KMS-11 (cell line): ENCODE measurements at regions not wholly inside any gene's neighbourhood (a gene's known extent, or its start where the extent isn't known, plus 50 kb on each side); places are given as distances from the start of the nearest gene placed in this dataset.

Experiments used
- H2AFZ ChIP-seq: fragments of 200-600 bp; sonication (generic); 2 replicates; pipeline ENCODE4 v1.6.1; 2016; ENCODE audit warnings: antibody characterized with exemption, mixed run types, low read depth
- H3K27ac ChIP-seq: fragments of 200-600 bp; sonication (generic); 2 replicates; pipeline ENCODE4 v1.6.1; 2016; ENCODE audit warnings: mild to moderate bottlenecking, mixed run types
- H3K27me3 ChIP-seq: fragments of 200-600 bp; sonication (generic); 2 replicates; pipeline ENCODE4 v1.6.1; 2017; ENCODE audit warnings: mild to moderate bottlenecking, low read depth, mixed run types, moderate library complexity; ENCODE audit not compliant: insufficient read depth
- H3K36me3 ChIP-seq: fragments of 200-600 bp; sonication (generic); 2 replicates; pipeline ENCODE4 v1.6.1; 2017; ENCODE audit warnings: mild to moderate bottlenecking, mixed run types; ENCODE audit not compliant: insufficient read depth
- H3K4me1 ChIP-seq: fragments of 200-600 bp; sonication (generic); 2 replicates; pipeline ENCODE4 v1.6.1; 2016; ENCODE audit warnings: mild to moderate bottlenecking, low read depth, mixed run types; ENCODE audit not compliant: poor library complexity, severe bottlenecking
- H3K4me2 ChIP-seq: fragments of 200-600 bp; sonication (generic); 2 replicates; pipeline ENCODE4 v1.7.0; 2016; ENCODE audit warnings: mild to moderate bottlenecking, mixed run types
- H3K4me3 ChIP-seq: fragments of 200-600 bp; sonication (generic); IDR thresholded peaks from 2 replicates; pipeline ENCODE4 v1.6.1; 2017; ENCODE audit warnings: low read depth, low read length, mixed read lengths; ENCODE audit not compliant: insufficient read depth
- H3K79me2 ChIP-seq: fragments of 200-600 bp; sonication (generic); 2 replicates; pipeline ENCODE4 v1.6.1; 2016; ENCODE audit warnings: low read depth, mixed run types; ENCODE audit not compliant: insufficient read depth
- H3K9ac ChIP-seq: fragments of 200-600 bp; sonication (generic); 2 replicates; pipeline ENCODE4 v1.6.1; 2016; ENCODE audit warnings: mild to moderate bottlenecking, mixed run types
- H4K20me1 ChIP-seq: fragments of 200-600 bp; sonication (generic); 2 replicates; pipeline ENCODE4 v1.6.1; 2016; ENCODE audit warnings: mild to moderate bottlenecking, mixed run types; ENCODE audit not compliant: insufficient read depth
- TF ChIP-seq, protein P1 (sequence below): fragments of 200-600 bp; sonication (generic); conservative IDR thresholded peaks from 2 replicates; pipeline ENCODE4 v1.6.1; 2017; ENCODE audit warnings: low read depth, mild to moderate bottlenecking, antibody characterized with exemption, low read length, moderate library complexity, mixed read lengths

- Histone ChIP-seq H3K36me3 (no peaks in the 10 kb centered on the region), H3K4me1 (no peaks in the 10 kb centered on the region), H3K27ac (no peak overlapping the region), H3K27me3 (no peaks in the 10 kb centered on the region), H3K4me3 (no peak overlapping the region), H4K20me1 (no peaks in the 10 kb centered on the region), H3K9ac (no peak overlapping the region), H3K79me2 (no peaks in the 10 kb centered on the region), H3K4me2 (no peak overlapping the region), H2AFZ (no peak overlapping the region)
- TF ChIP-seq, protein P1, sequence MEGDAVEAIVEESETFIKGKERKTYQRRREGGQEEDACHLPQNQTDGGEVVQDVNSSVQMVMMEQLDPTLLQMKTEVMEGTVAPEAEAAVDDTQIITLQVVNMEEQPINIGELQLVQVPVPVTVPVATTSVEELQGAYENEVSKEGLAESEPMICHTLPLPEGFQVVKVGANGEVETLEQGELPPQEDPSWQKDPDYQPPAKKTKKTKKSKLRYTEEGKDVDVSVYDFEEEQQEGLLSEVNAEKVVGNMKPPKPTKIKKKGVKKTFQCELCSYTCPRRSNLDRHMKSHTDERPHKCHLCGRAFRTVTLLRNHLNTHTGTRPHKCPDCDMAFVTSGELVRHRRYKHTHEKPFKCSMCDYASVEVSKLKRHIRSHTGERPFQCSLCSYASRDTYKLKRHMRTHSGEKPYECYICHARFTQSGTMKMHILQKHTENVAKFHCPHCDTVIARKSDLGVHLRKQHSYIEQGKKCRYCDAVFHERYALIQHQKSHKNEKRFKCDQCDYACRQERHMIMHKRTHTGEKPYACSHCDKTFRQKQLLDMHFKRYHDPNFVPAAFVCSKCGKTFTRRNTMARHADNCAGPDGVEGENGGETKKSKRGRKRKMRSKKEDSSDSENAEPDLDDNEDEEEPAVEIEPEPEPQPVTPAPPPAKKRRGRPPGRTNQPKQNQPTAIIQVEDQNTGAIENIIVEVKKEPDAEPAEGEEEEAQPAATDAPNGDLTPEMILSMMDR, result no peak
Observed at GRCh38 chr10:123355748-123356481, 201.7 kb downstream of the BUB3 start.

GRCh38 chr10:123356799-123357198, 202.6 kb downstream of the BUB3 start:
- H3K36me3 ChIP-seq, result no peaks in the 10 kb centered on the region
- no peak overlapping the region for H2AFZ ChIP-seq
- H3K4me1 ChIP-seq, result no peaks in the 10 kb centered on the region
- no peak overlapping the region for H3K9ac ChIP-seq
- no peaks in the 10 kb centered on the region for H3K27me3 ChIP-seq
- H3K27ac ChIP-seq, result no peak overlapping the region
- H4K20me1 ChIP-seq, result no peaks in the 10 kb centered on the region
- TF ChIP-seq, protein P1, result no peak
- no peaks in the 10 kb centered on the region for H3K79me2 ChIP-seq
- H3K4me2 ChIP-seq, result no peak overlapping the region
- no peak overlapping the region for H3K4me3 ChIP-seq

DNA sequence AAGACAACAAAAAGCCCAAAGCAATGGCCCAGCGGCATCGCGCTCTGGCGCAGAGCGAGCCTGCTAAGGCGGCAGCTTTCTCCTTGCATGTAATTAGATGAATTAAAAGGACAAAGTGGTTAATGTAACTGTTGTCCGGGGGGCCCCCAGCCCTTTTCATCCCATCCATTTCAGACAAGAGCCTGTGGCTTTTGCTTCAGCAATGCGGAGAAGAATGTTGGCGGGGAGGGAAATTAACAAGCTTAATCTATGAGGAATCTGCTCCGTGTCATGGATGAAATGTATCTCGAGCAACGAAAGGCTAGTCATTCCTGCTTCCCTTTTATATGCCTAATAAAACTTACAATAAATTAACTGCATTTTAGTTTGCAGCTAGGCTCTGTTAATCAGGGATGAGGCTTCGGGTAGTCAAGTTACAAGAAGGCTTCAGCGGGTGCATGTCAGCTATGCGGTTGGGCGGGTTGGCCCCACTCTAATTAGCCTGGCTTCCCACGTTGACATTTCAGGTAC, 203.3 kb downstream of the BUB3 start:
- Histone ChIP-seq H3K4me2 (no peak overlapping the region), H3K79me2 (no peaks in the 10 kb centered on the region), H3K36me3 (no peaks in the 10 kb centered on the region), H3K27ac (no peak overlapping the region), H3K9ac (no peak overlapping the region), H2AFZ (no peak overlapping the region), H3K27me3 (no peaks in the 10 kb centered on the region), H3K4me3 (no peak overlapping the region), H4K20me1 (no peaks in the 10 kb centered on the region), H3K4me1 (no peaks in the 10 kb centered on the region)
- TF ChIP-seq, protein P1, result no peak

GRCh38 chr10:123359539-123359938, 205.3 kb downstream of the BUB3 start:
- Histone ChIP-seq H2AFZ (no peak overlapping the region), H3K4me2 (no peak overlapping the region), H3K9ac (no peak overlapping the region), H3K79me2 (no peaks in the 10 kb centered on the region), H3K27ac (no peak overlapping the region), H3K4me3 (no peak overlapping the region), H3K27me3 (no peaks in the 10 kb centered on the region), H4K20me1 (no peaks in the 10 kb centered on the region), H3K36me3 (no peaks in the 10 kb centered on the region), H3K4me1 (no peaks in the 10 kb centered on the region)
- TF ChIP-seq, protein P1, result no peak
